ENCODE measurements at regions not wholly inside any gene's neighbourhood (a gene's known extent, or its start where the extent isn't known, plus 50 kb on each side); places are given as distances from the start of the nearest gene placed in this dataset.

GRCh38 chrX:25531096-25531495 is 515.3 kb upstream of the ARX start:
- Mint-ChIP-seq H3K9me3 (no peaks in the 10 kb centered on the region), H3K4me1 (peaks cover 8% of the 10 kb centered on the region)

GRCh38 chrX:25534091-25534490 is 518.3 kb upstream of the ARX start:
- H3K4me1 ChIP-seq = peaks cover 2% of the 10 kb centered on the region
- peaks cover 17% of the 10 kb centered on the region for H3K4me1 Mint-ChIP-seq
- no peaks in the 10 kb centered on the region for H3K27me3 ChIP-seq
- no peak overlapping the region for H2AFZ ChIP-seq (replicated peaks)
- H3K4me2 ChIP-seq = no peak overlapping the region
- no peaks in the 10 kb centered on the region for H3K27me3 Mint-ChIP-seq (ENCODE audit: insufficient read depth, low read depth)
- TF ChIP-seq CTCF (IDR thresholded peaks at IDR 0.05) (no peak), EZH2 (IDR thresholded peaks at IDR 0.05) (no peak), EZH2phosphoT487 (IDR thresholded peaks at IDR 0.05) (no peak)
- H3K4me3 Mint-ChIP-seq = no peak overlapping the region
- H4K20me1 ChIP-seq (ENCODE audit: low read depth) = no peaks in the 10 kb centered on the region
- H3K9ac ChIP-seq = no peak overlapping the region
- H3K79me2 ChIP-seq (ENCODE audit: low read depth) = no peaks in the 10 kb centered on the region
- no peaks in the 10 kb centered on the region for H3F3A ChIP-seq (ENCODE audit: low read depth)
- H3K27ac Mint-ChIP-seq = no peak overlapping the region
- no peak overlapping the region for H3K27ac ChIP-seq
- DNase-seq (ENCODE audit: low spot score) = no peak
- H3K4me3 ChIP-seq = no peak overlapping the region
- H3K36me3 ChIP-seq = no peaks in the 10 kb centered on the region
- peaks cover 5% of the 10 kb centered on the region for H3K9me3 ChIP-seq (ENCODE audit: low read depth)
- no peaks in the 10 kb centered on the region for H3K9me3 Mint-ChIP-seq
- H3K36me3 Mint-ChIP-seq = no peaks in the 10 kb centered on the region

More at GRCh38 chrX:25531096-25531495, 515.3 kb upstream of the ARX start:
- Mint-ChIP-seq H3K4me3 (no peak overlapping the region), H3K27me3 (ENCODE audit: insufficient read depth, low read depth) (no peaks in the 10 kb centered on the region), H3K36me3 (no peaks in the 10 kb centered on the region), H3K27ac (no peak overlapping the region)
- Histone ChIP-seq H4K20me1 (ENCODE audit: low read depth) (no peaks in the 10 kb centered on the region), H3K27ac (no peak overlapping the region), H2AFZ (replicated peaks) (no peak overlapping the region), H3K79me2 (ENCODE audit: low read depth) (no peaks in the 10 kb centered on the region), H3K9ac (no peak overlapping the region), H3F3A (ENCODE audit: low read depth) (no peaks in the 10 kb centered on the region), H3K4me2 (no peak overlapping the region), H3K4me1 (no peaks in the 10 kb centered on the region), H3K27me3 (no peaks in the 10 kb centered on the region), H3K4me3 (no peak overlapping the region), H3K36me3 (no peaks in the 10 kb centered on the region), H3K9me3 (ENCODE audit: low read depth) (no peaks in the 10 kb centered on the region)
- TF ChIP-seq CTCF (IDR thresholded peaks at IDR 0.05) (no peak), EZH2phosphoT487 (IDR thresholded peaks at IDR 0.05) (no peak), EZH2 (IDR thresholded peaks at IDR 0.05) (no peak)
- no peak for DNase-seq (ENCODE audit: low spot score)

GRCh38 chrX:25536307-25536970 is 520.7 kb upstream of the ARX start:
- Histone ChIP-seq H3K9ac (no peak overlapping the region), H3K4me1 (peaks cover 4% of the 10 kb centered on the region), H3K27me3 (no peaks in the 10 kb centered on the region), H3K9me3 (ENCODE audit: low read depth) (peaks cover 6% of the 10 kb centered on the region), H3K27ac (no peak overlapping the region), H3K36me3 (no peaks in the 10 kb centered on the region), H3K4me2 (no peak overlapping the region), H3F3A (ENCODE audit: low read depth) (no peaks in the 10 kb centered on the region), H3K4me3 (no peak overlapping the region), H4K20me1 (ENCODE audit: low read depth) (no peaks in the 10 kb centered on the region), H2AFZ (replicated peaks) (no peak overlapping the region), H3K79me2 (ENCODE audit: low read depth) (no peaks in the 10 kb centered on the region)
- Mint-ChIP-seq H3K4me1 (peaks cover 13% of the 10 kb centered on the region), H3K4me3 (no peak overlapping the region), H3K27ac (no peak overlapping the region), H3K27me3 (ENCODE audit: insufficient read depth, low read depth) (no peaks in the 10 kb centered on the region), H3K36me3 (no peaks in the 10 kb centered on the region), H3K9me3 (peaks cover 2% of the 10 kb centered on the region)
- DNase-seq (ENCODE audit: low spot score) = no peak
- TF ChIP-seq CTCF (IDR thresholded peaks at IDR 0.05) (no peak), EZH2 (IDR thresholded peaks at IDR 0.05) (no peak), EZH2phosphoT487 (IDR thresholded peaks at IDR 0.05) (no peak)
